ENCODE measurements at regions not wholly inside any gene's neighbourhood (a gene's known extent, or its start where the extent isn't known, plus 50 kb on each side); places are given as distances from the start of the nearest gene placed in this dataset.

DNA sequence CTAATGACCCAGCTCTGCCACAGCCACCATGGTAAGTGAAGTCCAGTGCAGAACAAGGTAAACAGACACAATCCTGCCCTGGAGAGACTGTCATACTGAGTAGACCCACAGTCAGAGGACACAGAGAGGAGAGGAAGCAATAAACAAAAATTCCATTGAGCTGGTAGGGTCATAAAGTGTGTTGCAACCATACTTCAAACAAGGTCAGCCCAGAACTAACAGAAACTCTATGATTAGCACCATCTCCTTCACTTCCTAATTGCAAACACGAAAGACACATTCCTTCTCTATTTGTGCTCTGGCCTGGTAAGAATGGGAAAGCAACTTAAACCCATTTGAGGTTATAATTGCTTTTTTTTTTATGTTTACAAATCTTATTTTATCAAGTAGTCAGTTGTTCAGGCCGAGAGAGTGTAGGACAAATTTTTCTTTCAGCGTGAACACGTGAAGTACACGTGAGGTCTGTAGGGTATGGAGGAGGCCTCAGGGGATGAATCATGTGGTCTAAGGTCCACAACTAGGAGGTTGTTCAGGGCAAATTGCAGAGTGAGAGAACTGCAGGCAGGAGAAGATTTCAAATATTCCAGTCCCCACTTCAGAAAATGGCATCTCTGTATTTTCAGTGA is 71.4 kb upstream of the GLS start:
- no peak for DNase-seq (ENCODE audit: low read depth)

DNA sequence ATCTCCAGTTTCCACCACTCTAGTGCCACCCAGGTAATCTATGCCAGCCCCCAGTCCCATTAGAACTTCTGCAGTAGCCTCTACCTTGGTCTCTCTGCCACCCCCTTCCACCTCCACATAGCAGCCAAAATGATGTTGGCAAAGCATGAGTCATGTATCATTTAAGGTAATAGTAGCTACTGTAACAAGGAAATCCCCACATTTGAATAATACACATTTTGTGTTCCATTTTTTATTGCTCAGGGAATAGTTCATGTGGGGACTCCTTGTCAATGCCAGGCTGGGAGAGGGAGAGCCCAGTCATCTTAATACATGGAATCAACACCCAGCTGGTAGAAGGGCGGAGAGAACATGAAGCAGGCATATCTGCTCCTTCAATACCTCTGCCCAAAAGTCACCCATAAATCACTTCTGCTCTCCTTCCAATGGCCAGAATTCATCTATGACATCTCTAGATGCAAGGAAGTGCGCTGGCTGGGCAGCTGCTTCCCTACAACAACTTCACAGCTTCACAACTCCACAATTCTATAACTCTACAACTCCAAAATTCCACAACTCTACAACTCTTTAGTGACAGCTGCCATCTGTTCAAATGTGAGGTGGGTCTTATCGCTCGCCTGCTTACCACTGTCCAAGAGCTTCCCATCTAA is 70.6 kb upstream of the GLS start:
- DNase-seq (ENCODE audit: low read depth) = no peak

DNA sequence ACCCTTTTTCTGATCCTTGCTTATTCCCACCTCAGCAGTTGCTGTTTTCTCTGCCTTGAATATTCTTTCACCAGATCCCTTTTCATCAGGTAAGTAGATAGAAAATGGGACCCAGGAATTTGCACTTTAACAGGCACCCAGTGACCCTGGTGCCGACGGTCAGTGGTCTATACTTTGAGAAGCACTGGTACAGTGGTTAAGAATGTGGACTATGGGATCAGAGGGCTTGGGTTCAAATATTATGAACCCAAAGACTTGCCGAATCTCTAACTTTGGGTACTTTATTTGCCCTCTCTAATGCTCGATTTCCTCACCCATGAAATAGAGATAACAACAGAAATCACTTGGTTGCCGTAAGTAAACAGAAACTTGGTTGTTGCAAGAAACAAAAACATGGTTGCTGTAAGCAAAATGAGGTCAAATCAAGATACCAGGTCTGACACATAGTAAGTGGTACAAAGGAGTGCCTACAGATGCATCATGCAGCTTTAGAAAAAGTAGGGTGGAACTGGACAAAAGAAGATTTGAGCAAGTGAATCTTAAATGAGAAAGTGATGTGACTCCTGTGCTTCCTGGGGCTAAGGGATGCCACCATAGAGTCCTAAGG is 69.5 kb upstream of the GLS start:
- DNase-seq (ENCODE audit: low read depth) = no peak

DNA sequence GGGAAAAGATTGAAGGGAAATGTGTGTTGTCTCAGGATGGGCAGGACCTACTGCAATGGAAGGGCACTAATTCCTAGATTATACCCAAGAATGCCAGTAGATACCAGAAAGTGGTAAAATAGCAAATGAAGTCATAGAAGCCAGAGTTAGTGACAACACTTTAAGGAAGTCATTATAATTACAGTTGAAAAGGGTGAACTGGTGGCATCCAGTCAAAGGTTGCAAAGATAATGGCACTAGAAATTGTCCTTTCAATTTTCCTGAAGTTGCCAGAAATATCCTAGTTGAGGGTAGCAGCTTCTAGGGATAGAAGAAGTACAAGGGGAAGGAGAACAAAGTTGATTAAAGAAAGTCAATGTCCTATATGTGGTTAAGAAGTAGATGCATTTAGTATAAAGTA is 68.8 kb upstream of the GLS start:
- no peak for DNase-seq (ENCODE audit: low read depth)

DNA sequence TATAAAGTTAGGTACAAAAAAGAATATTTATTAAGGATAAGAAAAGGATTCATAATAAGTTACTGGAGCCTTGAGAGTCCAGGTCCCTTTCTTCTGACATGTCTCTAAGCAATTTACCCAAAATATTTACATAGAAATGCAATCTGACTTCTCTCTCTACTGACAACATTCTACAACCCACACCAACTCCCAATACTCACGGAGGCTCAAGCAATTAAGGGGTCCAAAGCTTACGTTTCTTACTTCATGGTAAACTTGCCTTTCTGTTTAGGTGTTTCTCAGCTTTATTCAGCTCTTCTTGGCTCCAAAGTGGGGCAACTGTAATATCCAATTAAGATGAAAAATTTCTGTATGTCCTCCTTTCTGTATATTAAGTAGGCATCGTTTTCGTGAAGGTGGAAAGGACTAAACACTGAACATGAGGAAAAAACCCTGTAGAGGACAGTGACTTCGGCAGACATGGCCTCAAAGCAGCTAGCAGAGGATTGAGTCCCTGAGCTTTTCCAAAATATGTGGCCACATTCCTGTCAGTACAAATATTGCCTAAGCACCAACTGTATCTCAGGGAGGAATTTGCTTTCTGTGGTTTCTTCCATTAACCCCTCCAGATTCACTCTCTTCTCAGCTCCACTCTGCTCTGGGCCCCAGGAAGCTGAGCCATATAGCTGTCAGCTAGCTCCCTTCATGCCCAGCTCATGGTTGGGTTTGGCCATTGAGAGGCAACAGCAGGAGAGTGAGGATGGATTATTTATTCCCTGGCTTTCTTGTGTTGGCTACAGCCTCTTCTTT is 67.9 kb upstream of the GLS start:
- no peak for DNase-seq (ENCODE audit: low read depth)

DNA sequence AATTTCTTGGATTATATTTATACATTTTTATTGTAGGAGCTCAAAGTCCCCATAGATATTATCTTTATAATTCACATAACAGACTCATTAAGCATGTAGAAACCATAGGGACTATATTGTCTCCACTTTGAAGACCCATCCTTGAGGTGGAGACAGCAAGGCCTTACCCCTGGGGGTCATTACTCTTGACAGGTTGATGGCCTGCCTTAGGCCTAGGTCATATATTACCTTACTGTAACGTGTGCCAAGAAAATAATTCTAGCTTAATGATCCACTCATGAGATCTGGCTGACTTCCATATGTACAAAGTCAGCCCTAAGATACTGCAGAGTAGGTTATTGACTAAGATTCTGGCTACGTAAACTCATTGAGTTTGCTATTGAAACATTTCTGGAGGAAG is 65.4 kb upstream of the GLS start:
- DNase-seq (ENCODE audit: low read depth) = no peak

DNA sequence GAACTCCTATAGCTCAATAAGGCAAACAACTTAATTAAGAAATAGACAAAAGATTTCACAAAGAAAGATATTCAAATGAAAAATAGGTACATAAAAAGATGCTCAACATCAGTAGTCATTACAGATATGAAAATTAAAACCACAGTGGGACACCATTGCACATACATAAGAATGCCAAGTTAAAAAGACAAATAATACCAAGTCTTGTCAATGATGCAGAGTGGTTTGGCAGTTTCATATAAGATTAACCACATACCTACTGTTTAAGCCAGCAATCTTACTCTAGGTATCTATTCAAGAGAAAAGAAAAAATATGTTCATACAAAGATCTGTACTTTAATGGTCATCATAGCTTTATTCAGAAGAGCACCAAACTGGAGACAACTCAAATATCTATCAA is 63.5 kb upstream of the GLS start:
- DNase-seq (ENCODE audit: low read depth) = no peak

DNA sequence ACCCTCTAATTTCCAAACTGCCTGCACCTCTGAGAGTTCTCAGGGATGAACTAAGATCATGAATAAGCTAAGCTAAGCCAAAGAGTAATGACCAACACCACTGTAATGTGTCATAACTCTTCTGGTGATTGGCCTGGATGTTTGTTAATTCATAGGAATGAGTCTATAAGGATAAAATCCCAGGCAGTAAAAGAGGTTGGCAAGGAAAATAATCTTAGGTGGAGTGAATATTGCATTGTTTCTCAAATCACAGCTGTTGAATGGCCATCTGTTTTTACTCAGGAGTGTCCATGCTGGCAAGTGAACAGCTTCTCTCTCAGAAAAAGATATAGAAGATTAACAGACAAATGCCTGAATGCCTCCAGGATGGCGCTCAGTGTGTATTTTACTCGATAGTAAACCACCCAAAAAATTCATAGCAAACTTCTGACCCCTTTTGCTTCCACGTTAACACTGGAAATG is 60.8 kb upstream of the GLS start:
- DNase-seq (ENCODE audit: low read depth) = no peak

DNA sequence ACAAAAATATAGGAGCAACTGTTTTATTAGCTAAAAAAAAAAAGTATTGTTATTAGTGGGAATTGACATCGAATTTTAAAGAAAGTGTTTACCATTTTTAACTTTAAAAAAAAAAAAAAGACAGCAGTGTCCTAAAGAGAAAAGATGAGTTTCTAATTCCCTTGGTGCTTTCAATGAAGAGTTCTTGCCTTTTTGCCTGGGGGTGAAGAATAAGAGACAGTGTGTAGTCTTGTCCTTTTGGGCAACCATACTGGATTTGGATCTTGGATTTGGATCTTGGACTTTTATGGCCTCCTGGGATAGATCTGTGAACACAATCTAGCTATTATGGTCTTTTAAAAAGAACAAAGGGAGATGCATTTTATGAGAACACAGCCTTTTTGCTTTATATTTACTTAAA is 60.2 kb upstream of the GLS start:
- DNase-seq (ENCODE audit: low read depth) = no peak

DNA sequence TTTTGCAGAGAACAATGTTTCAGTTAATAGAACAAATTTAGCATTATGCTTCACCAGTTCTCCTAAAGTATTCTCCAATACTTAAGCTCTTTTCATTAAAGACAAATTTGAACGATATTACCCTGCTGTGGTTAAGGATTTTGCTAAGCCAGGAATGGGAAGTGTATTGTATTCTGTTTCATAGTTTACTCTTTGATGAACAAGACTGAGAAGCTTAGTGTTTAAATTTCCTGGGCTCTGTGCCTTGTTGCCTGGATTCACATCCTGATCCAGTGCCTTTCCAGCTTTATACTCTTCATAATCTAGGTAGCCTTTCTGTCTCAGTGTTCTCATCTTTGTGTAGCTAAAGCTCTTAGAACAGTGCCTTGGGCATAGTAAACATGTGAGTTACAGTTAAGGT is 58.6 kb upstream of the GLS start:
- DNase-seq (ENCODE audit: low read depth) = no peak

DNA sequence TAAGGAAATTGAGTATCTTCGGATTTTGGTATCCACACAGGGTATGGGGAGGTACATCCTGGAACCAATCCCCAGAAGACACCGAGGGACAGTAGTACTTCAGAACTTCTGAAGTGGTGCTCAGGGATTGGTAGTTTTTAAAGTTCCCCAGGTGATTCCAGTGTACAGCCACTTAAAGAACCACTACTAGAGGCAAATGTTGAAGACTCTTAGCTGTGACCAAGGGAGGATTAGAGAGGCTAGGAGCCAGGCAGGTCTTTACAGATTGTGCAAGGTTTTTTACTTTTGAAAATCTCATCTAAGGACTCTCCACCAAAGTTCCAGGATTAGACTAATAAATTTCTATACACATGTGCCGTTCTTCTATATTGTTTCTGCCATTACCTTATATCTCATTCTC is 52.9 kb upstream of the GLS start:
- DNase-seq (ENCODE audit: low read depth) = no peak

DNA sequence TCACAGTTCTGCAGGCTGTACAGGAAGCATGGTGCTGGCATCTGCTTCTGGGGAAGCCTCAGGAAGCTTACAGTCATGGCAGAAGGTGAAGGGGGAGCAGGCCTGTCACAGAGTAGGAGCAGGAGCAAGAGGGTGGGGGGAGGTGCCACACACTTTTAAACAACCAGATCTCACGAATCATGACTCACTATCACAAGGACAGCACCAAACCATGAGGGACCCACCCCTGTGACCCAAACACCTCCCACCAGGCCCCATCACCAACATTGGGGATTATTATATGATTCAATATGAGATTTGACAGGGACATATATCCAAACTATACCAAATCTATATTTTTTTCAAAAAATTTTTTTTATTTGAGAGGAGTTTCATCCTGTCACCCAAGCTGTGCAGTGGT is 51.0 kb upstream of the GLS start:
- no peak for DNase-seq (ENCODE audit: low read depth)

Measured in stimulated activated CD8-positive, alpha-beta memory T cell treated with anti-CD3 and anti-CD28 coated beads, Interleukin-12 subunit alpha, Interleukin-12 subunit beta, amount 100 ng/mL, for 1 hour (primary cell).